HG03521 (cell line): ENCODE measurements at regions not wholly inside any gene's neighbourhood (a gene's known extent, or its start where the extent isn't known, plus 50 kb on each side); places are given as distances from the start of the nearest gene placed in this dataset.

Experiments used
- ATAC-seq: cut with Tn5 transposase; IDR thresholded peaks from one replicate; pipeline ENCODE4 v1.9.1; 2021; ENCODE audit warnings: mild to moderate bottlenecking, moderate library complexity; ENCODE audit not compliant: unreplicated experiment

GRCh38 chr13:111394211-111394922, 73.9 kb downstream of the TEX29 start:
- no peak for ATAC-seq

GRCh38 chr13:111395511-111396393, 75.3 kb downstream of the TEX29 start:
- no peak for ATAC-seq

GRCh38 chr13:111396457-111396856, 76.0 kb downstream of the TEX29 start:
- ATAC-seq: no peak

- no peak for ATAC-seq
These were observed 76.9 kb downstream of the TEX29 start for GRCh38 chr13:111397202-111397880.

GRCh38 chr13:111398196-111398595, 77.8 kb downstream of the TEX29 start:
- ATAC-seq: no peak

- ATAC-seq: no peak
These were observed 78.4 kb downstream of the TEX29 start for GRCh38 chr13:111398715-111399299.

GRCh38 chr13:111399334-111399733, 78.9 kb downstream of the TEX29 start:
- no peak for ATAC-seq

GRCh38 chr13:111399776-111400538, 79.5 kb downstream of the TEX29 start:
- no peak for ATAC-seq

GRCh38 chr13:111401151-111401550, 80.7 kb downstream of the TEX29 start:
- no peak for ATAC-seq

- no peak for ATAC-seq
These were observed 81.3 kb downstream of the TEX29 start for GRCh38 chr13:111401755-111402154.

GRCh38 chr13:111402441-111402840, 82.0 kb downstream of the TEX29 start:
- ATAC-seq: no peak

GRCh38 chr13:111403266-111403665, 82.8 kb downstream of the TEX29 start:
- ATAC-seq: no peak

GRCh38 chr13:111404746-111405145, 84.3 kb downstream of the TEX29 start:
- no peak for ATAC-seq

- no peak for ATAC-seq
These were observed 86.2 kb downstream of the TEX29 start for GRCh38 chr13:111406636-111407035.

GRCh38 chr13:111407381-111408131, 87.1 kb downstream of the TEX29 start:
- no peak for ATAC-seq

- no peak for ATAC-seq
These were observed 89.0 kb downstream of the TEX29 start for GRCh38 chr13:111409413-111409812.

- no peak for ATAC-seq
These were observed 90.0 kb downstream of the TEX29 start for GRCh38 chr13:111410232-111411021.

GRCh38 chr13:111411151-111411858, 90.9 kb downstream of the TEX29 start:
- no peak for ATAC-seq
